ENCODE measurements at regions not wholly inside any gene's neighbourhood (a gene's known extent, or its start where the extent isn't known, plus 50 kb on each side); places are given as distances from the start of the nearest gene placed in this dataset.
"Not testable (repeated sequence)": the region's sequence is repeated elsewhere in the genome, so short reads cannot be mapped to it uniquely, and the experiment has no call there.

- not testable (repeated sequence) for H3K27ac Mint-ChIP-seq; H3K4me3 Mint-ChIP-seq; H3K9me3 Mint-ChIP-seq; H3K27me3 Mint-ChIP-seq; H3K4me1 Mint-ChIP-seq (ENCODE audit: low read depth); H3K36me3 Mint-ChIP-seq (ENCODE audit: low read depth); DNase-seq
Observed at GRCh38 chr1:146298575-146298897, 69.7 kb upstream of the NOTCH2NLA start.

- DNase-seq; H3K4me1 Mint-ChIP-seq (ENCODE audit: low read depth); H3K9me3 Mint-ChIP-seq; H3K4me3 Mint-ChIP-seq; H3K27me3 Mint-ChIP-seq; H3K36me3 Mint-ChIP-seq (ENCODE audit: low read depth); H3K27ac Mint-ChIP-seq: not testable (repeated sequence)
Observed at GRCh38 chr1:146297781-146298574, 69.2 kb upstream of the NOTCH2NLA start.

GRCh38 chr1:146292940-146293936 is 64.4 kb upstream of the NOTCH2NLA start:
- H3K9me3 Mint-ChIP-seq; H3K36me3 Mint-ChIP-seq (ENCODE audit: low read depth); H3K4me1 Mint-ChIP-seq (ENCODE audit: low read depth); H3K27ac Mint-ChIP-seq; H3K27me3 Mint-ChIP-seq; DNase-seq; H3K4me3 Mint-ChIP-seq: not testable (repeated sequence)

GRCh38 chr1:146292424-146292823 is 63.6 kb upstream of the NOTCH2NLA start:
- not testable (repeated sequence) for H3K4me3 Mint-ChIP-seq; H3K9me3 Mint-ChIP-seq; DNase-seq; H3K27ac Mint-ChIP-seq; H3K36me3 Mint-ChIP-seq (ENCODE audit: low read depth); H3K27me3 Mint-ChIP-seq; H3K4me1 Mint-ChIP-seq (ENCODE audit: low read depth)

- H3K27ac Mint-ChIP-seq; H3K4me1 Mint-ChIP-seq (ENCODE audit: low read depth); DNase-seq; H3K9me3 Mint-ChIP-seq; H3K27me3 Mint-ChIP-seq; H3K4me3 Mint-ChIP-seq; H3K36me3 Mint-ChIP-seq (ENCODE audit: low read depth): not testable (repeated sequence)
Observed at GRCh38 chr1:146287881-146288280, 59.1 kb upstream of the NOTCH2NLA start.

GRCh38 chr1:146284760-146285159 is 55.9 kb upstream of the NOTCH2NLA start:
- H3K9me3 Mint-ChIP-seq; H3K4me3 Mint-ChIP-seq; H3K27me3 Mint-ChIP-seq; H3K36me3 Mint-ChIP-seq (ENCODE audit: low read depth); DNase-seq; H3K4me1 Mint-ChIP-seq (ENCODE audit: low read depth); H3K27ac Mint-ChIP-seq: not testable (repeated sequence)

- not testable (repeated sequence) for H3K36me3 Mint-ChIP-seq (ENCODE audit: low read depth); DNase-seq; H3K27me3 Mint-ChIP-seq; H3K4me1 Mint-ChIP-seq (ENCODE audit: low read depth); H3K27ac Mint-ChIP-seq; H3K9me3 Mint-ChIP-seq; H3K4me3 Mint-ChIP-seq
Observed at GRCh38 chr1:146283527-146283880, 54.7 kb upstream of the NOTCH2NLA start.

- not testable (repeated sequence) for H3K27me3 Mint-ChIP-seq; H3K9me3 Mint-ChIP-seq; H3K36me3 Mint-ChIP-seq (ENCODE audit: low read depth); H3K27ac Mint-ChIP-seq; DNase-seq; H3K4me3 Mint-ChIP-seq; H3K4me1 Mint-ChIP-seq (ENCODE audit: low read depth)
Observed at GRCh38 chr1:146282807-146283526, 54.1 kb upstream of the NOTCH2NLA start.

- H3K4me1 Mint-ChIP-seq (ENCODE audit: low read depth); H3K36me3 Mint-ChIP-seq (ENCODE audit: low read depth); H3K4me3 Mint-ChIP-seq; H3K9me3 Mint-ChIP-seq; DNase-seq; H3K27me3 Mint-ChIP-seq; H3K27ac Mint-ChIP-seq: not testable (repeated sequence)
Observed at GRCh38 chr1:146281522-146281921, 52.7 kb upstream of the NOTCH2NLA start.

- not testable (repeated sequence) for H3K27me3 Mint-ChIP-seq; H3K9me3 Mint-ChIP-seq; H3K4me1 Mint-ChIP-seq (ENCODE audit: low read depth); H3K4me3 Mint-ChIP-seq; DNase-seq; H3K27ac Mint-ChIP-seq; H3K36me3 Mint-ChIP-seq (ENCODE audit: low read depth)
Observed at GRCh38 chr1:146278758-146279157, 49.9 kb upstream of the NOTCH2NLA start.

Data from activated T-cell treated with anti-CD3 and anti-CD28 coated beads, Interleukin-2, amount 50 U/mL, for 24 hours (primary cell).